Osteocyte (in vitro differentiated cells): ENCODE measurements at regions not wholly inside any gene's neighbourhood (a gene's known extent, or its start where the extent isn't known, plus 50 kb on each side); places are given as distances from the start of the nearest gene placed in this dataset.

Source experiments
- DNase-seq: peaks from one replicate; pipeline ENCODE4 v3.0.0; 2021; ENCODE audit warnings: mixed read lengths; ENCODE audit not compliant: unreplicated experiment; ENCODE audit errors: extremely low spot score
- H3K27ac Mint-ChIP-seq: one replicate; pipeline ENCODE4 v1.8.0; 2021; ENCODE audit warnings: mild to moderate bottlenecking, mixed read lengths; ENCODE audit not compliant: unreplicated experiment
- H3K27me3 Mint-ChIP-seq: one replicate; pipeline ENCODE4 v1.8.0; 2021; ENCODE audit warnings: mixed read lengths; ENCODE audit not compliant: unreplicated experiment
- H3K36me3 Mint-ChIP-seq: one replicate; pipeline ENCODE4 v1.8.0; 2021; ENCODE audit warnings: mixed read lengths; ENCODE audit not compliant: unreplicated experiment
- H3K4me1 Mint-ChIP-seq: one replicate; pipeline ENCODE4 v1.8.0; 2021; ENCODE audit warnings: mixed read lengths; ENCODE audit not compliant: unreplicated experiment
- H3K4me3 Mint-ChIP-seq: one replicate; pipeline ENCODE4 v1.8.0; 2021; ENCODE audit warnings: mild to moderate bottlenecking, moderate library complexity, mixed read lengths; ENCODE audit not compliant: unreplicated experiment
- H3K9me3 Mint-ChIP-seq: one replicate; pipeline ENCODE4 v1.8.0; 2021; ENCODE audit warnings: mixed read lengths; ENCODE audit not compliant: unreplicated experiment
- TF ChIP-seq, protein P1 (sequence below): fragments of 200-600 bp; sonication (generic); IDR thresholded peaks from 2 replicates; pipeline ENCODE4 v1.5.0; 2021; ENCODE audit warnings: antibody characterized with exemption, mild to moderate bottlenecking, moderate library complexity

DNA sequence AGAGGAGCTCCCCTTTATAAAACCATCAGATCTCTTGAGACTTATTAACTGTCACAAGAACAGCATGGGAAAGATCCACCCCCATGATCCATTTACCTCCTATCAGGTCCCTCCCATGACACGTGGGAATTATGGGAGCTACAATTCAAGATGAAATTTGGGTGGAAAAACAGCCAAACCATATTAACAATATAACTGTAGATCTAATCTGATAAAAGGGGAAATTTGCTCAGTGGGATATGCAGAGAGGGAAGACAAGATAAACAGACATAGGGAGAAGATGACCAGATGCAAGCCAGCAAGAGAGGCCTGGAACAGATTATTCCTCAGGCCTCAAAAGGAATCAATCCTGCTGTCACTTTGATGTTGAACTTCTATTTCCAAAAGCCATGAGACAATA lies 841.5 kb downstream of the LRRIQ3 start:
- Mint-ChIP-seq H3K4me1 (no peaks in the 10 kb centered on the region), H3K27ac (no peak overlapping the region), H3K36me3 (no peaks in the 10 kb centered on the region), H3K4me3 (no peak overlapping the region), H3K27me3 (no peaks in the 10 kb centered on the region), H3K9me3 (peaks cover 3% of the 10 kb centered on the region)
- DNase-seq, result no peak
- TF ChIP-seq, protein P1, sequence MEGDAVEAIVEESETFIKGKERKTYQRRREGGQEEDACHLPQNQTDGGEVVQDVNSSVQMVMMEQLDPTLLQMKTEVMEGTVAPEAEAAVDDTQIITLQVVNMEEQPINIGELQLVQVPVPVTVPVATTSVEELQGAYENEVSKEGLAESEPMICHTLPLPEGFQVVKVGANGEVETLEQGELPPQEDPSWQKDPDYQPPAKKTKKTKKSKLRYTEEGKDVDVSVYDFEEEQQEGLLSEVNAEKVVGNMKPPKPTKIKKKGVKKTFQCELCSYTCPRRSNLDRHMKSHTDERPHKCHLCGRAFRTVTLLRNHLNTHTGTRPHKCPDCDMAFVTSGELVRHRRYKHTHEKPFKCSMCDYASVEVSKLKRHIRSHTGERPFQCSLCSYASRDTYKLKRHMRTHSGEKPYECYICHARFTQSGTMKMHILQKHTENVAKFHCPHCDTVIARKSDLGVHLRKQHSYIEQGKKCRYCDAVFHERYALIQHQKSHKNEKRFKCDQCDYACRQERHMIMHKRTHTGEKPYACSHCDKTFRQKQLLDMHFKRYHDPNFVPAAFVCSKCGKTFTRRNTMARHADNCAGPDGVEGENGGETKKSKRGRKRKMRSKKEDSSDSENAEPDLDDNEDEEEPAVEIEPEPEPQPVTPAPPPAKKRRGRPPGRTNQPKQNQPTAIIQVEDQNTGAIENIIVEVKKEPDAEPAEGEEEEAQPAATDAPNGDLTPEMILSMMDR, result no peak

DNA sequence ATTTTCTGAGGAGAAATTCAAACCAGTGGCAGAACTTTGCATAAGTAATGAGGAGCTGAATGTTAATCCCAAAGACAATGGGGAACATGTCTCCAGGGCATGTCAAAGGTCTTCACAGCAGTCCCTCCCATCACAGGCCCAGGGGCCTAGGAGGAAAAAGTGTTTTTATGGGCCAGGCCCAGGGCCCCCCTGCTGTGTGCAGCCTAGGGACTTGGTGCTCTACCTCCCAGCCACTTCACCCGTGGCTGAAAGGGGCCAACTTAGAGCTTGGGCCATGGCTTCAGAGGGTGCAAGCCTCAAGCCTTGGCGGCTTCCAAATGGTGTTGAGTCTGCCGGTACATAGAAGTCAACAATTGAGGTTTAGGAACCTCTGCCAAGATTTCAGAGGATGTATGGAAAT lies 854.0 kb downstream of the LRRIQ3 start:
- H3K4me3 Mint-ChIP-seq, result no peak overlapping the region
- H3K27ac Mint-ChIP-seq, result no peak overlapping the region
- TF ChIP-seq, protein P1, result no peak
- DNase-seq, result peak; percentile 81
- no peaks in the 10 kb centered on the region for H3K27me3 Mint-ChIP-seq
- H3K4me1 Mint-ChIP-seq, result no peaks in the 10 kb centered on the region
- no peaks in the 10 kb centered on the region for H3K9me3 Mint-ChIP-seq
- no peaks in the 10 kb centered on the region for H3K36me3 Mint-ChIP-seq

DNA sequence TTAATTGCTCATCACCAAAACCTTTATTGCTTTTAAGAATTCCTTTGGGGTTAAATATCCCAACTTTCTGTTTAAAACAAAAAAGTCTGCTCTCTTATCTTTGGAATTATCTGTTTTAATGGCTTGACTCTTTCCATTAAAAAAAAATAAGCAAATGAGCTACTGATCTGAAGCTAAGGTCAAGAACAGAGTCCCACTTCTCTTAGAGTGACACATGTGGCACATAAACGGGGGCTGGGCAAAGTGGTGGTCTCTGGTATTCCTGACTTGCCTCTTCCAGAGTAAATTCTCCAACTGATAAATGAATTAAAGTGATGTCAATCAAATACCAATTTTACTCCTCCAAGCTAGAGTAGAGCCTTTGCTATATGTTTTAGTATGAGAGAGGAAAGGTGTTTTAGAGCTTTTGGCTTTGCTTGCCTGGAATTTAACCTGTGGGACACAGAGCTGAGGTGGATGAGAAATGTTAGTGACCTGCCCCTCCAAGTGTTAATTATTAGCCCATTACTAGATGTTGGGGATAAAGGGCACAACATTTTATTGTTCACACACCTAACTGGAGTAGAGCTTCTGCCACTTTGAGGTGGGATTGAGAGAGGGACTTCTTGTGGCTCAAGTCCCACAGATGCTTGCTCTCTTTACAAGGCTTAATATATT lies 864.0 kb downstream of the LRRIQ3 start:
- peaks cover 23% of the 10 kb centered on the region for H3K9me3 Mint-ChIP-seq
- TF ChIP-seq, protein P1, result no peak
- no peaks in the 10 kb centered on the region for H3K27me3 Mint-ChIP-seq
- no peaks in the 10 kb centered on the region for H3K36me3 Mint-ChIP-seq
- H3K27ac Mint-ChIP-seq, result no peak overlapping the region
- H3K4me1 Mint-ChIP-seq, result no peaks in the 10 kb centered on the region
- no peak for DNase-seq
- H3K4me3 Mint-ChIP-seq, result no peak overlapping the region

DNA sequence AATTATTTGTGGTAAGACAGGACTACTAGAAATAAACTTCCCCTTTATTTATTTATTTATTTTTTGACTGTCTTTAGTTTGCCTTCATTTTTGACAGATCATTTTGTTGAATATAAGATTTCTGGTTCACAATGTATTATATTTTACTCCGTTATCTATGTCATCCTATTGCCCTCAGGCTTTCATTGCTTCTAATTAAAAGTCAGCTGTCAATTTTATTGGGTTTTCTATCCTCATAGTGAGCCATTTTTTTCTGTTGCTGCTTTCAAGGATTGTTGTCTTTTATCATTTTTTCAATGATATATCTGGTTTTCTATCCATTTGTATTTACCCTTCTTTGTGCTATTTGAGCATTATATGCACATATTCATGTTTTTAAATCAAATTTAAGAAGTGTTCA lies 866.2 kb downstream of the LRRIQ3 start:
- Mint-ChIP-seq H3K4me3 (no peak overlapping the region), H3K36me3 (no peaks in the 10 kb centered on the region), H3K27me3 (no peaks in the 10 kb centered on the region), H3K9me3 (peaks cover 23% of the 10 kb centered on the region), H3K27ac (no peak overlapping the region), H3K4me1 (no peaks in the 10 kb centered on the region)
- TF ChIP-seq, protein P1, result no peak
- DNase-seq, result no peak

DNA sequence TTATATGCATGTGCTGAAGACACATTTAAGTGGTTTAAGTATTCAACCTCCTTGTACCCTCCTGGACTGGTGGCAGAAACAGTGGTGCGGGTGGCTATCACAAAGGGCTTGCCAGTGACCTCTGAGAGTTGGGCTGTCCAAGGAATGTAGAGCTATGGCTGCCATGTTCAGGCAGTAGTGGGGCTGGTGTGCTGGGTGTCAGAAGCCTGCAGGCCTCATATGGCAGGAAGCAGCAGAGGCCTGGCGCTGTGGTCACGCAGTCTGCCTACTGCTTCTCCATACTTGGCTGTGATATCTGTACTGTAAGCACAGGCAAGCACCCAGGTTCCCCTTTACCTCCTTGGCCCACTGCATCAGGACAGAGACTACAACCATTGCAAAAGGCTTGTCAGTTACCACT lies 870.0 kb downstream of the LRRIQ3 start:
- Mint-ChIP-seq H3K4me3 (no peak overlapping the region), H3K4me1 (no peaks in the 10 kb centered on the region), H3K36me3 (no peaks in the 10 kb centered on the region), H3K9me3 (peaks cover 29% of the 10 kb centered on the region), H3K27me3 (no peaks in the 10 kb centered on the region), H3K27ac (no peak overlapping the region)
- no peak for DNase-seq
- TF ChIP-seq, protein P1, result no peak
